Adrenal gland (tissue), 9 donors: ENCODE measurements at regions not wholly inside any gene's neighbourhood (a gene's known extent, or its start where the extent isn't known, plus 50 kb on each side); places are given as distances from the start of the nearest gene placed in this dataset.

Experiments used
- DNase-seq, 7 donors: peaks; one replicate each; pipeline ENCODE4 v3.0.0-alpha.2; 2019 to 2020
- H3K27ac ChIP-seq, 5 donors: fragments of 200-600 bp; sonication (generic) in 4 of 5; 1 replicate in 3 of 5; 2 replicates in 2 of 5; pipeline versions ENCODE4 v1.5.1 to v1.8.0; 2016 to 2020; ENCODE audit warnings: mild to moderate bottlenecking in 1 of 5
- H3K27me3 ChIP-seq: fragments of 200-600 bp; 2 replicates; pipeline ENCODE4 v1.8.0; 2021
- H3K36me3 ChIP-seq, 2 donors: fragments of 200-600 bp; replicated peaks in 1 of 2; 1 replicate in 1 of 2; 2 replicates in 1 of 2; pipeline versions ENCODE4 v1.5.1 to v1.8.0; 2018 to 2022
- H3K4me1 ChIP-seq, 2 donors: fragments of 200-600 bp; replicated peaks in 1 of 2; 1 replicate in 1 of 2; 2 replicates in 1 of 2; pipeline versions ENCODE4 v1.5.1 to v1.8.0; 2018 to 2021
- H3K4me3 ChIP-seq, 4 donors: fragments of 200-600 bp; sonication (generic) in 3 of 4; one replicate each; pipeline ENCODE4 v1.5.1; 2016 to 2018
- H3K9me3 ChIP-seq, 3 donors: fragments of 200-600 bp; sonication (generic) in 1 of 3; replicated peaks in 1 of 3; 1 replicate in 2 of 3; 2 replicates in 1 of 3; pipeline versions ENCODE4 v1.5.1 to v1.8.0; 2016 to 2021
- CTCF ChIP-seq, 6 experiments: fragments of 450-650 bp in 4 of 6; fragments of 200-600 bp in 2 of 6; sonication (generic) in 1 of 6; IDR thresholded peaks; 1 replicate in 5 of 6; 2 replicates in 1 of 6; pipeline versions ENCODE4 v1.5.1 to v1.8.0; 2016 to 2021; ENCODE audit warnings: antibody characterized with exemption in 6 of 6, mild to moderate bottlenecking in 2 of 6, moderate library complexity in 1 of 6
- POLR2A ChIP-seq, 2 donors: fragments of 450-650 bp; IDR thresholded peaks; one replicate each; pipeline ENCODE4 v1.6.1; 2017; ENCODE audit warnings: antibody characterized with exemption in 2 of 2, mild to moderate bottlenecking in 2 of 2, moderate library complexity in 1 of 2
- WGBS, 4 donors: extraction: QIAGEN DNeasy Blood & Tissue Kit in 2 of 4; methylation state at CpG; one replicate each; pipeline versions ENCODE4 v1.1.5 to v1.1.7; 2013 to 2017; 5-methylcytosine and 5-hydroxymethylcytosine counted together
- intact Hi-C, 2 donors: fragments of 100-400 bp; cut with DNase I; formaldehyde crosslinking; loops; one replicate each; pipeline versions ENCODE4 v1.14.1 to v1.15.0; 2022 to 2023
- donor health status: healthy with polysubstance abuse.
- donor health status: Bipolar disorder and iron deficiency.
- donor health status: DM: yes; HTN: yes; CAD: no.
- donor health status: DM: no; HTN: no; CAD: no.
- donor health status: DM: no; HTN: no; CAD: no.

GRCh38 chr4:117844594-117844993, 189.7 kb upstream of the NDST3 start:
- no peak overlapping the region for H3K27ac ChIP-seq
- no peaks in the 10 kb centered on the region for H3K4me1 ChIP-seq
- H3K36me3 ChIP-seq: no peaks in the 10 kb centered on the region
- no peak for DNase-seq
- TF ChIP-seq CTCF (IDR thresholded peaks at IDR 0.05): no peak
- H3K4me3 ChIP-seq: no peak overlapping the region
- H3K9me3 ChIP-seq: no peaks in the 10 kb centered on the region
- 70 to 79% (median 75%) methylated on average over 1 of the region's 1 CpG for WGBS, 4 donors
- intact Hi-C loops: no loop called here
- H3K27me3 ChIP-seq: no peaks in the 10 kb centered on the region

GRCh38 chr4:117845270-117845669, 189.0 kb upstream of the NDST3 start:
- no peak overlapping the region for H3K27ac ChIP-seq
- no peak for DNase-seq
- H3K36me3 ChIP-seq: no peaks in the 10 kb centered on the region
- intact Hi-C loops: no loop called here
- TF ChIP-seq CTCF (IDR thresholded peaks at IDR 0.05) (no peak), POLR2A (IDR thresholded peaks at IDR 0.05) (no peak)
- no peaks in the 10 kb centered on the region for H3K4me1 ChIP-seq
- peaks cover 0 to 2% (median 0%) of the 10 kb centered on the region in 3 donors for H3K9me3 ChIP-seq
- H3K4me3 ChIP-seq: no peak overlapping the region
- WGBS, 4 donors: 63 to 89% (median 78%) methylated on average over 1 of the region's 1 CpG
- no peaks in the 10 kb centered on the region for H3K27me3 ChIP-seq

- 65 to 71% (median 68%) methylated on average over 4 of the region's 4 CpGs for WGBS, 4 donors
- no peak overlapping the region for H3K27ac ChIP-seq
- intact Hi-C loops: no loop called here
Observed at GRCh38 chr4:117847849-117848248, 186.4 kb upstream of the NDST3 start.

GRCh38 chr4:117868201-117868600, 166.1 kb upstream of the NDST3 start:
- Histone ChIP-seq H3K27me3 (no peaks in the 10 kb centered on the region), H3K27ac (no peak overlapping the region), H3K4me1 (no peaks in the 10 kb centered on the region), H3K9me3 (no peaks in the 10 kb centered on the region), H3K36me3 (no peaks in the 10 kb centered on the region), H3K4me3 (no peak overlapping the region)
- TF ChIP-seq CTCF (IDR thresholded peaks at IDR 0.05) (no peak), POLR2A (IDR thresholded peaks at IDR 0.05) (no peak)
- intact Hi-C loops: no loop called here
- no peak for DNase-seq
- 38 to 48% (median 40%) methylated on average over 1 of the region's 1 CpG for WGBS, 4 donors

More at GRCh38 chr4:117847849-117848248, 186.4 kb upstream of the NDST3 start:
- H3K4me1 ChIP-seq: no peaks in the 10 kb centered on the region
- H3K36me3 ChIP-seq: no peaks in the 10 kb centered on the region
- H3K9me3 ChIP-seq: peaks cover 0 to 5% (median 0%) of the 10 kb centered on the region in 3 donors
- TF ChIP-seq CTCF (IDR thresholded peaks at IDR 0.05) (no peak), POLR2A (IDR thresholded peaks at IDR 0.05) (no peak)
- H3K4me3 ChIP-seq: no peak overlapping the region
- no peak for DNase-seq
- H3K27me3 ChIP-seq: no peaks in the 10 kb centered on the region
